Eye (tissue), 1 donor: ENCODE measurements at regions not wholly inside any gene's neighbourhood (a gene's known extent, or its start where the extent isn't known, plus 50 kb on each side); places are given as distances from the start of the nearest gene placed in this dataset.
"Not testable (repeated sequence)": the region's sequence is repeated elsewhere in the genome, so short reads cannot be mapped to it uniquely, and the experiment has no call there.

Experiments used
- DNase-seq: peaks from one replicate; pipeline ENCODE4 v3.0.0-alpha.2; 2015

- no peak for DNase-seq
Observed at GRCh38 chr10:28996345-28996744, 292.5 kb upstream of the LYZL1 start.

DNA sequence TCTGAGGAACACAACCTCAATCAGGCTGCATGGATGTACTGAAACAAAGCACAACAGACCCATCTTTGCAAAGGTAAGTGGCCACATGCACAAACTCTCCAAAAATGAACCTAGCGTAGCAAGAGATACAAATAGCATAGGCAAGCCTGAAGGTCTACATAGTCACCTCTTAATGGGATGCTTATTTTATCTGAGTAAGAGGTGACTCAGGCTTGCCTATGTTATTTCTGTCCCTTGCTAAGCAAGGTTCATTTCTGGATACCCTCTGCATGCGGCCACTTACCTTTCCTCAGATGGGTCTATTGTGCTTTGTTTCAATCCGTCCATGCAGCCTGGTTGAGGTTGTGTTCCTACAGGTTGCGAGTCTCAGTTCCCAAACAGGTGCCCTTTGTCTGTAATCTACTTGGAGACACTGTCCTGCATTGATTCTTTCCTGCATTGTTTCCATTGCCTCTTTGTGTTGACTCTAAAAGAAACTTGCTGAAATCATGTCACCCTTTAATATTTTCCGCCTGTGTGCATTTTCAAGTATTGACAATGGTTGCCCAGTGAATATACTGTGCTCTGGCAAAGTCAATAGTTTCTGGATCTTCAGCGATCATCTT lies 291.8 kb upstream of the LYZL1 start:
- no peak for DNase-seq

GRCh38 chr10:28997734-28998133 lies 291.1 kb upstream of the LYZL1 start:
- no peak for DNase-seq

GRCh38 chr10:29001801-29002200 lies 287.1 kb upstream of the LYZL1 start:
- DNase-seq, result no peak

GRCh38 chr10:29003014-29003413 lies 285.9 kb upstream of the LYZL1 start:
- DNase-seq, result not testable (repeated sequence)

DNA sequence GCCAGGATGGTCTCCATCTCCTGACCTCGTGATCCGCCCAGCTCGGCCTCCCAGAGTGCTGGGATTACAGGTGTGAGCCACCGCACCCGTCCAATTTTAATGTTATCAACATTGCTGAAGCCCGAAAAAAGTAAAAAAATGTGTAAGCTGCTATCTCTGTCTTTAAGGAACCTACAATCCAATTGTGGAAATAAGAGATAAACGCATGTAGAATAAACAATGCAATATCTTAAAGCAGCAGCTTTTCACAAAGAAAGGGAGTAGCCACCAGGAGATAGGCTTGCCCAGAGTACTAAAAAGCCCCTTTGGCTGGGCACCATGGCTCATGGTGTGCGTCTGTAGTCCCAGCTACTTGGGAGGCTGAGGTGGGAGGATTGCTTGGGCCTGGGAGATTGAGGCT lies 282.9 kb upstream of the LYZL1 start:
- DNase-seq, result no peak

DNA sequence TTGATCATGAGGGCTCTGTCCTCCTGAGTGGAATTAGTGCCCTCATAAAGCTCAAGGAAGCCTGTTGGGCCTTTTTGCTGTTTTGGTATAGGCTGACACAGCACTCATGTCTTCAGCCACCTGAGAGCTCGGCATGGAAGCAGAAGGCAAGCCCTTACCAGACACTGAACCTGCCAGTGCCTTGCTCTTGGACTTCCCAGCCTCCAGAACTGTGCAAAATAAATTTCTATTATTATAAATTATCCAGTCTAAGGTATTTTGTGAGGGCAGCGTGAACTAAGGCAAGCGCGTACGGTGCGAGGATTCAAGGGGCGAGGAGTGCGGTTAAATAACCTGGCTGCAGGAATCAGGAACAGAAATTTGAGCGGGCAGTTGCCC lies 281.5 kb upstream of the LYZL1 start:
- no peak for DNase-seq

DNA sequence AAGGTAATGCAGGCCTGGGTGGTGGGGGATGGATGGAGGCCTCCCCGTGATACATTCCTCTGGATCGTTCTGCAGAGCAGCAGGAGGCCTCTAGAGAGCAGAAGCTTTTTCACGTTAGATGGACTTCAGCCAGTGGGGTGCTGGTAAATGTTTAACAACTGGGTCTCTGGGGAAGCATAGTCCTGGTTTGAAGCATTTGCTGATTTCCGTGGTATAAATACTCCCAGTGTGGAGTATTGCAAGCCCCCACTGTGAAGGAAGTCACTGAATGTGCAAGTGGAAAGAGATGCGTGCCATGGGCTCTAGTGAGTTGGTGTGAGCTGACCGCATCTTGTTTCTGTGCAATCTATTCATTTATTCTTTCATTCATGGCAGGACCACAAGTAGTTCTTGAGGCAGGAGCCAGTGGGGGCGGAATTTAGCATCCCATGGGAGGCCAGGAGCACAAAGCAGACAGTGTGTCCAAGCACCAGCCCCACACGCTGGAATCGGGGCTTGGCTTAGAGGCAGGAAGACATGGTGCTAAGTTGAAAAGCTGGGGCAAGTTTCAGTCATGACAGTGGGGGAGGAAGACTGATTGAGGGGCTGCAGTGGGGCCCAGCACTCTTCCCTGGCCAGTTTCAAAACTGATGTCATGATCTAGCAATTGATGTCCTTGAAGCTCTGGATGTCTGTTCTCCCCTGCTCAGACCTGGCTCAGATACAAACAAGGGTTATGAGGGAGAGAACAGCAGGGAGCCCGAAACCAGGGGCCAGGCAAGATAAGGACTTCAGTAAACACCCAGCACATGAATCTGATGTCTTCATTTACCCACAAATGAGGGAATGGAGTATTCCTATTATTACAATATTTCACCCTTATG lies 280.9 kb upstream of the LYZL1 start:
- DNase-seq, result no peak

GRCh38 chr10:29009464-29009863 lies 279.4 kb upstream of the LYZL1 start:
- no peak for DNase-seq

- peak; percentile 32 for DNase-seq
Observed at GRCh38 chr10:29011516-29011915, 277.4 kb upstream of the LYZL1 start.

DNA sequence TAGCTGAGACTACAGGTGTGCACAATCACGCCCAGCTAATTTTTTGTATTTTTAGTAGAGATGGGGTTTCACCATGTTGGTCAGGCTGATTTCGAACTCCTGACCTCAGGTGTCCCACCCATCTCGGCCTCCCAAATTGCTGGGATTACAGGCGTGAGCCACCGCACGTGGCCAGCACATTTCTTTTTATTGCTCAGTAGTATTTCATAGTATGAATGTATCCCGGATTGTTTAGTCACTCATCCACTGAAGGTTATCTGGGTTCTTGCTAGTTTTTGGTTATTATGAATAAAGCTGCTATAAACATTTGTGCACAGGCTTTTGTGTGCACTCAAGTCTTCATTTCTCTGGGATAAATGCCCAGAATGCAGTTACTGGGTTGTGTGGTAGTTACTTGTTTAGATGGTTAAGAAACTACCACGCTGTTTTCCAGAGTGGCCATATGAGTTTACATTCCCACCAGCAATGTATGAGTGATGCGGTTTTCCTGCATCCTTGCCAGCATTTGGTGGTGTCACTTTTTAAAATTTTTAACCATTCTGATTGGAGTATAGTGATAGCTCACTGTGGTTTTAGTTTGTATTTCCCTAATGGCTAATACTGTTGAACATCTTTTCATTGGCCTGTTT lies 275.8 kb upstream of the LYZL1 start:
- no peak for DNase-seq

GRCh38 chr10:29021591-29021990 lies 267.3 kb upstream of the LYZL1 start:
- DNase-seq, result no peak

- DNase-seq, result peak; percentile 27
Observed at GRCh38 chr10:29022513-29022912, 266.4 kb upstream of the LYZL1 start.

- DNase-seq, result no peak
Observed at GRCh38 chr10:29023678-29024077, 265.2 kb upstream of the LYZL1 start.

- DNase-seq, result no peak
Observed at GRCh38 chr10:29026065-29026797, 262.6 kb upstream of the LYZL1 start.

DNA sequence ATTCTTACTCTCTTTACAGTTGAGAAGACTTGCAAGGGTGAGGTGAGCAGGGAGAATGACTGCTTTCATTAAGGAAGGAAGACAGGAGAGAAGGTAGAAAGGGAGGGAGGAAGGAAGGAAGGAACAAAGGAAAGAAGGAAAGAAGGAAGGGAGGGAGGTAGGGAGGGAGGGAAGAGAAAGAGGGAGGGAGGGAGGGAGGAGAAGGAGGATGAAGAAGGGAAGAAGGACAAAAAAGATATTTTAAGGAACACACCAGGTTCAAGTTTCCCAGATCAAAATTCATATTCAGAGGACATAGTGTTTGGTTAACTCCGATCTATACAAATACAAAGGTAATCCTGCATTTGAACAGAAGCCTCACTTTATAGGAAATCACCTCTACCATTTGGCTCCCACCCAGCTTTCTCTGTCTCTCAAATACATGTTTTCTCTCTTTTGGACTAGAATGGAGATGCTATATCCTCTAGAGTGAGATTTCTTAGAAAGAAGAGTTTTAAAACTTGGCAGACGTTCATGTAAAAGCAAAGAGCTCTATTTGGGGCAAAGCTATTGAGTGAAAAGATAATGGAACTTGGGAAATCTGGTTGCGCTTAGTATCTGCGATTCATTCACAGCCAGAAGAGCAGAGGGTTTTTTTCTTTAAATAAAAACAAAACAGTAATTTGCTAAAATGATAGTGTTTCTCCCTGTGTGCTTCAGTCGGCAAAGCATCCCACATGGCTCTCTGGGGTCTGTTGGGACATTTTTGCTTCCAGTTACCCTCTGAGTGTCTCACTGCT lies 261.9 kb upstream of the LYZL1 start:
- no peak for DNase-seq

DNA sequence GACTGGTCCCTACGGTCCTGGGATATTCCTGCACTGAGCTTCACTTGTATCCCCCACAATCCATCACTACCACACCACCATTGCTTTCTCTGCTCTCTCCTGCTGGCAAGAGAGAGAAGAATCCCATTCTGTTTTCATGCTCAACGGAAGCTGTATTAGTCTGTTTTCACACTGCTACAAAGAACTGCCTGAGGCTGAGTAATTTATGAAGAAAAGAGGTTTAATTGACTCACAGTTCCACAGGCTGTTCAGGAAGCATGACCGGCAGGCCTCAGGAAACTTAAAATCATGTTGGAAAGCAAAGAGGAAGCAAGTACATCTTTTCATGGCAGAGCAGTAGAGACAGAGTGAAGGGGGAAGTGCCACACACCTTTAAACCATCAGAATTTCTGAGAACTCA lies 260.4 kb upstream of the LYZL1 start:
- DNase-seq, result no peak

GRCh38 chr10:29030900-29031299 lies 258.0 kb upstream of the LYZL1 start:
- DNase-seq, result peak; percentile 22

DNA sequence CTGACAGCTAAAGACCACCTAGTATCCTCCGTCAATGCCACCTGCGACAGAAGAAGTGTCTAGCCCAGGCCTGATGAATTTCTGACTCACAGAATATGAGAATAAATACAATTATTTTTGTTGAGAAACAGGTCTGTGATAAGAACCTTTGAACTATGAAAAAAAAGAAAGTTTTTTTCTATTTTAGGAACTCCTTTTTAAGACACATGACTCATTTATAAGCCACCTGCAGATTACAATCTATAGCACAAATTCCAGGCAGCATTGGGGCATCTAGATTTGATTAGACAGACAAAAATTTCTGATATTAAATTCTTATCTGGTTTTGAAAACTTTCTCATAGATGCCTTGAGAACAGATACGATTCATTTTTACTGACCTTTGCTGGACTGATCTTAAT lies 256.7 kb upstream of the LYZL1 start:
- no peak for DNase-seq

DNA sequence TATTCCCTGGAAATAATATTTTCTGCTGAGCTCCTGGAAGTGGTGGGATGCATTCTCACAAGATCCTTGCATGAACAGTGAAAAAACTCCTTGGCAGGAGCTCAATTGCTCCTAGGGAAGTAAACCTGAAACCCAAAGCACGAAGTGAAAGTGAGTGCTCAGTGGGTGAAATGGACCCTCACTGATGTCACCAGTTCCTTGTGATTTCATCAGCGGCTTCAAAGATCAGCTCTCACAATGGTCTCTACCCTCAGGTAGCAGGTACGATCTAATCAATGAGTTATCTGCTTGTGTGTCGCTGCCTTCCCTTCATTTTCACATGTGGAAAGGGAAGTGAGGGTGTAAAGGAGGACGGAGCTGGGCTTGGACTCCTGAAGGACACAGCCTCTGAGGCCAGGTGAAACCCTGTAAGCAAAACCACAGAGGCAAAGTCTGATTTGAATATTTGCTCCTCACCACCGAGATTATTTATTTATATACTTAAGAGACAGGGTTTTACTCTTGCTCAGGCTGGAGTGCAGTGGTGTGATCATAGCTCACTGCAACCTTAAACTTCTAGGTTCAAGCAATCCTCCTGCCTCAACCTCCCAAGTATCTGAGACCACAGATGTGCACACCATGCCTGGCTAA lies 255.4 kb upstream of the LYZL1 start:
- DNase-seq, result no peak

GRCh38 chr10:29034592-29034991 lies 254.3 kb upstream of the LYZL1 start:
- no peak for DNase-seq

DNA sequence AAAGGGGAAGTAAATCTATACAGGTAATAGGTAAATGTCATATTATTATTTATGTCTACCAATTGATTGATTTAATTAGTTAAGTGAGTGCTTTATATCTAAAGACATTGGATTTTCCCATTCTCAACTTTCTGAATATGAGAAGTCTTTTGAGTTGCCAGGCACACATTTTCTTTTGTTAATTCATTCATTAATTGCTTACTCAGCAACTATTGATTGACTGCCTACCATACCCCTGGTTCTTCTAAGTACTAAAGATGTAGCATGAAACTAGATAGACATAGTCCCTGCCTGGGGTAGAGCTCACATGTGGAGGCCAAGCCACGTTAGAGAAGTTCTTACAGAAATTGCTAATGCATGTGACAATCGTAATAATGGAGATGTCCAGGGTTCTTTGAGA lies 253.1 kb upstream of the LYZL1 start:
- DNase-seq, result no peak
